Right atrium auricular region (tissue), 2 donors: ENCODE measurements at regions not wholly inside any gene's neighbourhood (a gene's known extent, or its start where the extent isn't known, plus 50 kb on each side); places are given as distances from the start of the nearest gene placed in this dataset.
A peak's percentile ranks its signal among the peaks of the same experiment; 100 is the strongest.

Source experiments
- DNase-seq: peaks from one replicate; pipeline ENCODE4 v3.0.0-alpha.2; 2019; ENCODE audit warnings: low spot score
- H3K27ac ChIP-seq, 2 donors: fragments of 200-600 bp; sonication (generic); 1 replicate in 1 of 2; 2 replicates in 1 of 2; pipeline ENCODE4 v1.5.1; 2016 to 2019
- H3K27me3 ChIP-seq, 2 donors: fragments of 200-600 bp; sonication (generic); one replicate each; pipeline versions ENCODE4 v1.5.1 to v1.6.0; 2017 to 2019
- H3K36me3 ChIP-seq: fragments of 200-600 bp; sonication (generic); one replicate; pipeline ENCODE4 v1.5.1; 2016
- H3K4me1 ChIP-seq, 2 donors: fragments of 200-600 bp; sonication (generic); one replicate each; pipeline versions ENCODE4 v1.5.1 to v1.6.0; 2017 to 2019
- H3K4me3 ChIP-seq, 2 donors: fragments of 200-600 bp; sonication (generic); 1 replicate in 1 of 2; 2 replicates in 1 of 2; pipeline ENCODE4 v1.5.1; 2017 to 2019; ENCODE audit warnings: mild to moderate bottlenecking in 1 of 2, moderate library complexity in 1 of 2
- H3K9me3 ChIP-seq, 2 donors: fragments of 200-600 bp; sonication (generic); one replicate each; pipeline ENCODE4 v1.5.1; 2019
- CTCF ChIP-seq, 2 donors: fragments of 200-600 bp; sonication (generic); IDR thresholded peaks; one replicate each; pipeline ENCODE4 v1.5.1; 2019; ENCODE audit warnings: antibody characterized with exemption in 2 of 2

GRCh38 chr13:59259165-59260000 lies 904.3 kb downstream of the DIAPH3 start:
- no peak overlapping the region for H3K27ac ChIP-seq
- H3K36me3 ChIP-seq = no peaks in the 10 kb centered on the region
- no peaks in the 10 kb centered on the region for H3K27me3 ChIP-seq
- TF ChIP-seq CTCF (IDR thresholded peaks at IDR 0.05) = no peak
- DNase-seq = no peak
- H3K9me3 ChIP-seq = no peaks in the 10 kb centered on the region
- no peak overlapping the region for H3K4me3 ChIP-seq
- no peaks in the 10 kb centered on the region for H3K4me1 ChIP-seq

GRCh38 chr13:59261928-59262488 lies 901.7 kb downstream of the DIAPH3 start:
- H3K36me3 ChIP-seq = no peaks in the 10 kb centered on the region
- no peak for DNase-seq
- H3K27ac ChIP-seq = no peak overlapping the region
- TF ChIP-seq CTCF (IDR thresholded peaks at IDR 0.05) = peak; percentile 28 to 64
- H3K4me3 ChIP-seq = no peak overlapping the region
- H3K9me3 ChIP-seq = no peaks in the 10 kb centered on the region
- H3K4me1 ChIP-seq = no peaks in the 10 kb centered on the region
- no peaks in the 10 kb centered on the region for H3K27me3 ChIP-seq

GRCh38 chr13:59263531-59263930 lies 900.2 kb downstream of the DIAPH3 start:
- H3K27me3 ChIP-seq = no peaks in the 10 kb centered on the region
- H3K36me3 ChIP-seq = no peaks in the 10 kb centered on the region
- no peaks in the 10 kb centered on the region for H3K9me3 ChIP-seq
- DNase-seq = no peak
- H3K27ac ChIP-seq = no peak overlapping the region
- H3K4me1 ChIP-seq = no peaks in the 10 kb centered on the region
- H3K4me3 ChIP-seq = no peak overlapping the region
- no peak for TF ChIP-seq CTCF (IDR thresholded peaks at IDR 0.05)

- Histone ChIP-seq H3K4me3 (no peak overlapping the region), H3K4me1 (no peaks in the 10 kb centered on the region), H3K9me3 (no peaks in the 10 kb centered on the region), H3K27ac (no peak overlapping the region), H3K27me3 (no peaks in the 10 kb centered on the region), H3K36me3 (no peaks in the 10 kb centered on the region)
- TF ChIP-seq CTCF (IDR thresholded peaks at IDR 0.05) = no peak
- no peak for DNase-seq
Measured at GRCh38 chr13:59266478-59267063, 897.2 kb downstream of the DIAPH3 start.

DNA sequence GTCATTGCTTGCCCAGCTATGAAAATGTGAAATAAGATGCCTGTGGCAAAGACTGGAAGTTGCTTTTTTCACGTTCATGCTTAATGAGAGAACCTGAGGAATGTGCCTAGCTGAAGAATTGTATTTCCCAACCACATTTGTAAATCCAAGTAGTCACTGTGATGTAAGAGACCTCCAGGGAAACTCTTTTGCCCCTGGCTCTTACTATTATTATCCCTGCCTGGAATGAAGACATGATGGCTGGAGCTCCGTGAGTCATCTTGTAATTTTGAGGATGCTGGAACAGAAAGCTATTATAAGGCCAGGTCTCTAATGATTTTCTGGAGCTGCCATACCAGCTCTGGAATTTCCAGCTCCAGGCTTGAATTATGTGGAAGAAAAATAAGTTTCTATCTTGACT lies 894.3 kb downstream of the DIAPH3 start:
- no peak overlapping the region for H3K4me3 ChIP-seq
- no peaks in the 10 kb centered on the region for H3K4me1 ChIP-seq
- no peak overlapping the region for H3K27ac ChIP-seq
- H3K36me3 ChIP-seq = no peaks in the 10 kb centered on the region
- H3K27me3 ChIP-seq = no peaks in the 10 kb centered on the region
- no peak for TF ChIP-seq CTCF (IDR thresholded peaks at IDR 0.05)
- DNase-seq = no peak
- no peaks in the 10 kb centered on the region for H3K9me3 ChIP-seq
